ENCODE measurements at regions not wholly inside any gene's neighbourhood (a gene's known extent, or its start where the extent isn't known, plus 50 kb on each side); places are given as distances from the start of the nearest gene placed in this dataset.
"Not testable (repeated sequence)": the region's sequence is repeated elsewhere in the genome, so short reads cannot be mapped to it uniquely, and the experiment has no call there.

DNA sequence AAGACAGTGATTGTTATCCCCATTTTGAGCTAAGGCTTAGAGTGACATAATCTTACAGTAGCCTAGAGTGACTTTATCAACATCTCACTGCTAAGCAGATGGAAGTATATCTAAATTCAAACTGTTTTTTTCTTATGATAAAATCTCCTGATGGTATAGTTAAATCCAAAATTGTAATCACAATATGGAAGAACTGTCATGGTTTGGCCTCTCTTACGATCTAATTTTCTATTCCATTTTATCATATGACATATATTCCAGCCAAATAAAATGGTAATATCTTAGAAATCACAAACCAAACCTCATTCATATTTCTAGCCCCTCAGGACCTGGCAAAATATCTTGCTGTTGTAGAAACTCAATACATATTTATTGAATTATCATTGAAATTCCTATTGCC, 864.7 kb downstream of the SLC6A15 start:
- DNase-seq (no peak), ATAC-seq (no peak)

DNA sequence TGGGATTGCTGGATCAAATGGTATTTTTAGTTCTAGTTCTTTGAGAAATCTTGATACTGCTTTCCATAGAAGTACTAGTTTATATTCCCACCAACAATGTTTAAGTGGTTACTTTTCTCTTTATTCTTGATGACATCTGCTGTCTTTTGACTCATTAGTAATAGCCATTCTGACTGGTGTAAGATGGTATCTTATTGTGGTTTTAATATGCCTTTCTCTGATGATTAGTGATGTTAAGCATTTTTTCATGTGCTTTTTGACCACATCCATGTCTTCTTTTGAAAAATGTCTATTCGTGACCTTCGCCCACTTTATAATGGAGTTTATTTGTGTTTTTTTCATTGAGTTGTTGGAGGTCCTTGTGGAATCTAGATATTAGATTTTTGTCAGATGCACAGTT, 865.7 kb downstream of the SLC6A15 start:
- DNase-seq: no peak
- no peak for ATAC-seq

DNA sequence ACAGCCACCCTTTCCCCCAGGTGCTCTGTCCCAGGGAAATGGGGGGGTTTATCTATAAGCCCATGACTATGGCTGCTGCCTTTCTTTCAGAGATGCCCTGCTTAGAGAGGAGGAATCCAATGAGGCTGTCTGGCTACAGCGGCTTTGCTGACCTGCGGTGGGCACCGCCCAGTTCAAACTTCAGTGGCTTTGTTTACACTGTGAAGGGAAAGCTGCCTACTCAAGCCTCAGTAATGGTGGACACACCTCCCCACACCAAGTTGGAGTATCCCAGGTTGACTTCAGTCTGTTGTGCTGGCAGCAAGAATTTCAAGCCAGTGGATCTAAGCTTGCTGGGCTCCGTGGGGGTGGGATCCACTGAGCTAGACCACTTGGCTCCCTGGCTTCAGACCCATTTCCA, 869.2 kb downstream of the SLC6A15 start:
- DNase-seq: no peak
- ATAC-seq: no peak

DNA sequence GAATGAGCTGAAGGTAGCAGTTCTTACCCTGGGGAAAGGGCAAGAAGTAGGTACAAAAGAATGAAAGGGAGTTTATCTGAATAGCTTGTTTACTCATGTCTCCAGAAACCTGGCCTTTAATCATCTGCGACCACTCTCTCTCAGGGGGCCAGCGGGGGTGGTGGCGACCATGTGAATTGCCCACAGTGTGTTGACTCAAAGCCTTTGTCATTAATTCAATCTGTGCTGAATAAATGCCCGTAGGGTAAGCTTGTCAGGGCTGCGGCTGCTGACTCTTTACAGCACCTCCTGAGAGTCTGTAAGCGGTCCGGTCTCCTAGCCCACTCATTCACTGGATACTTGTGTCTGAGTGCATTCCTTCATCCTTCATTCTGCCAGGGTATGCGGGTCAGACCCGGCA, 874.4 kb downstream of the SLC6A15 start:
- DNase-seq (no peak), ATAC-seq (no peak)

- ATAC-seq (no peak), DNase-seq (no peak)
Measured at GRCh38 chr12:84036912-84037311, 875.7 kb downstream of the SLC6A15 start.

DNA sequence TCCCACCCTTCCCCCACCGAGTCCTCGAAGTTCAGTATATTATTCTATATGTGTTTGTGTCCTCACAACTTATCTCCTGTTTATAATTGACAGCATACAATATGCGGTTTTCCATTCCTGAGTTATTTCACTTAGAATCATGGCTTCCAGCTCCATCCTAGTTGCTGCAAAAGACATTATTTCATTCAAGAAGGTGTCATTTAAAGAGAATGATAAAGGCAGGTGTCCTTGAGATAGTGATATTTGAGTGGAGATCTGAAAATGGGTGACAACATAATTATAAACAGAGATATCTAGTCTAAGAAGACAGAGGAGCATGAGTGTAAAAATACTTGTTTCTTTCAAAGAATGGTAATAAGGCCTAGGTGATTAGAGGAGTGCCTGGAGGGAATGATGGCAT, 876.8 kb downstream of the SLC6A15 start:
- ATAC-seq: no peak

DNA sequence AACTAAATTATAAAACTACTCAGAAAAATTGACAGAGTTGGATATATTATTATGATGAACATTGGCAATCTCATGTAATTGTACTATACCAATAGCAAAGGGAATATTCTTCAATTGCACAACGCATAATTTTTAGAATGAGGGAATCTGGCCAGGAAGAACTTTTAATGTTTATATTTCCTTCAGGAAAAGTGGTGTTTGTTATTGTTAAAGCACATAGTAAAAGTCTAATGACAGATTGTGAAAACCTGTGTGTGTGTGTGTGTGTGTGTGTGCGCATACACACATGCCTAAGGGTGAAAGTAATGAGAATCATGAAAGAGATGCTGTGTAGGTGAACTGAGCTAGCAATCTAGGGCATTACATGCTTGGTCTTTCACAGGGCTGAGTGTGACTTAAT, 877.7 kb downstream of the SLC6A15 start:
- ATAC-seq (no peak), DNase-seq (no peak)

More for the DNA sequence above, 876.8 kb downstream of the SLC6A15 start:
- no peak for DNase-seq

- ATAC-seq: no peak
Measured at GRCh38 chr12:84033162-84033561, 879.4 kb downstream of the SLC6A15 start.

DNA sequence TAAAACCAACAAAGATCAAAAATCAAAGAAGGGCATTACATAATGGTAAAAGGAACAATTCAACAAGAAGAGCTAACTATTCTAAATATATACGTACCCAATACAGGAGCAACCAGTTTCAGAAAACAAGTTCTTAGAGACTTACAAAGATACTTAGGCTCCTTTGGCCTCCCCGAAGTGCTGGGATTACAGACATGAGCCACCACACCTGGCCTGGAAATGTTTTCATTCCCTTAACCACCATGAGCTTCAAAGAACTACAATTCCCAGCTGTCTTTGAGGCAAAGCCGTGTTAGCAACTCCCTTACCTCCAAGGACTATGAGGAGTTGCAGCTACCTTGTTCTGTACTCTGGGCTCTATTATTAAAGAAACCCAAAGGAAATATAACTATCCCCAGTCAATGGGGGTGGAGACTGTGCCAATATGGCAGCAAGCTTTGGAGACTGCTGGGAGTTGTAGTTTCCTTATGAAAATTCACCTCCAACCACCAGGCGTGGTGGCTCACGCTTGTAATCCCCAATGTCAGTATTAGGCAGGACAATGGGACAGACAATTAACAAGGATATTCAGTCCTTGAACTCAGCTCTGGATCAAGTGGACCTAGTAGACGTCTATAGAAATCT, 893.9 kb downstream of the SLC6A15 start:
- not testable (repeated sequence) for ATAC-seq, DNase-seq

More at GRCh38 chr12:84033162-84033561, 879.4 kb downstream of the SLC6A15 start:
- no peak for DNase-seq

DNA sequence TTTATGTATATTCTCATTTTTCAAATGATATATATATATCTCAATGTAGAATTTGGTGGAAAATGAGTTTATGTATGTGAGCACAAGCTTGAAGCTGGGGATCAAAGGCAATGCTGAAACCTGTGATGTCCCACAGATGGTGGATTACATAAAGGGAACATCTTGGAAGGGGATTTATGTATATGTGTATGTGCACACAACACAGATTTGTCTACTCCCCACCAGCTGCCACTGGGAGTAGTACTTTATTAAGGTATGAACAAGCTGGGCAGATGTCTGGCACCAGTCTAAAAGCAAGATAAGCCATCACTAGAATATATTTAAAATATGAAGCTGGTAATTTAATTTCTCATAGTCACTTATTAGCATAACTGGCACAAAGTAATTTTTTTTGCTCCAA, 895.6 kb downstream of the SLC6A15 start:
- no peak for ATAC-seq
- DNase-seq: no peak

DNA sequence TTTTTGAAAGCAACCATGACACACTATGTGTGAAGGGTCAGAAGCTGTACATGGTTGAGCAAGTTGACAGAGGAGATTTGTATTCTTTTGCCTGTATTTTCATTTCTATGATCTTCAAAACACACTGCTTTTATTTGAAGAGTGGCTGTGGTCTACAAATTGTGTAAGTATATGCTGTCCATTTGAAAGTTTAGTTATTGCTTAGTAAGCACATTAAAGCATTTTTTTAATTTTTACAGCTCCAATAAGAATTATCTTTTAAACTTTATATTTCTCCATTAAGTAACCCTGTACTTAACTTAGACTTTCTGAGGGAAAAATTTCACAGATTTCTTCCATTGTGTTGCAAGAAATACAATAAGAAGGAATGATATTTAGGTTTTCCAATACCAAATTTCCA, 915.2 kb downstream of the SLC6A15 start:
- ATAC-seq (no peak), DNase-seq (no peak)

- ATAC-seq (no peak), DNase-seq (no peak)
Measured at GRCh38 chr12:83996671-83997070, 915.9 kb downstream of the SLC6A15 start.

GRCh38 chr12:83985084-83985483, 927.5 kb downstream of the SLC6A15 start:
- DNase-seq: no peak
- ATAC-seq: no peak

GRCh38 chr12:83980398-83980797, 932.2 kb downstream of the SLC6A15 start:
- DNase-seq (no peak), ATAC-seq (no peak)

DNA sequence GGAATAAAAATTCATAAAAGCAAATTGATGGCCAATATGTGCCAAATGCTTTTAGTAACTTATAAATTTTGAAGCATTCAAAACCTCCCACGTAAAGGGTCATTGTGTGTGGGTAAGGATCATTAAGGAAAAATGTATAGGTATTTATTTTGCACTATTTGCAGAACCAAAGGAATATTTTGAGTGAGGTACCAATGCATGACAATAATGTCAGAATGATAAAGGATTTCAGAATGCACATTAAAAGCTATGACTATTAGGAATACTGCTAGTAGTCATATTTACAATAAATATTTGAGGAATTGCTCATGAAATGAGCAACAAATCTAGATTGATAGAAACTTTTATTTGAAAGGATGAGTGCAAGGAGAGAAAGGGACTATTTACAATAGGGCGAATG, 932.8 kb downstream of the SLC6A15 start:
- DNase-seq (no peak), ATAC-seq (no peak)

DNA sequence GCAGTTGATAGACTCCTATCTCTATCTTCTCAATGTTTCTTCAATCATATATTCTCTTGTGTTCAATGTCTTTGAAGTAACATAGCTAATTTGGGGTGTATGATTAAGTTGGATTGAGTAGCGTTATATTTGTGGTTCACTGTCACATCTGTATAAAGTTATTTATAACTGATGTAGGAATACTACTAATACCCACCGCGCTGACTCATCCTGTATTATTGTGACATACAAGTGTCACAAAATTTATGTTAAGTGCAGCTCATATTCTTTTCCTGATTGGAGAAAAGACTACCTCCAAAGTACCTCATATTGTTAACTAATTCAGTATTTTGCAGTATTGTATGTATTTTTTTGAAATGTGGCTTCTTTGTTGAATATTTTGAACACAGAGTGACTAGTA, 940.8 kb downstream of the SLC6A15 start:
- DNase-seq (no peak), ATAC-seq (no peak)

- ATAC-seq (no peak), DNase-seq (no peak)
Measured at GRCh38 chr12:83960767-83961166, 951.8 kb downstream of the SLC6A15 start.

- no peak for ATAC-seq
- DNase-seq: no peak
Measured at GRCh38 chr12:83958997-83959396, 953.6 kb downstream of the SLC6A15 start.

DNA sequence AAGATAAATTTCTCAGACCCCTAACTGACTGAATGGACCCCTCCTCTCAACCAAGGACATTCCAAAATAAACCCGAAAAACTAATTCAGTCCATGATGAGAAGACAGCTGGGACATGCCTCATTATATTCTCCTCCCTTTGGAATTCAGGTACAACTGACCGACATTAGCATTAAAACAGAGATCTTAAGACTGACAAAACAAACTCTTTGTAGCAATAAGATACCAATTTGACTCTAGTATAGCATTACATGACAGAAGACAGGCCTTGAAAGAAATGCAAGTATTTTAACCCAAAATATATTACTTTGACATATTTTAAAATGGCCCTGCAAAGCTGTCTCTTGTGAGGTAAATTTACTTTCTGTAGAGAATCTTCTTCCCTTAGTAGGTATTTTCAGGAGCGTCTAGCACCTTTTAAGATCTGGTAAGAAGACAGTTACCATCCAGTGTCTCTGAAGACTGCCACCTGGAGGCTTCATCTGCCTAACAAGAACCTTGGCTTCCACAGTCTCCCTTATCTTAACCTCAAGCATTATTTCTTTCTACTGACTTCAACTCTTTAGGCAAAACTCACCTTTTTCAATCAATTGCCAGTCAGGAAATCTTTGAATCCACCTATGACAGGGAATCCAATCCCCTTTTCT, 957.5 kb downstream of the SLC6A15 start:
- ATAC-seq (no peak), DNase-seq (no peak)

DNA sequence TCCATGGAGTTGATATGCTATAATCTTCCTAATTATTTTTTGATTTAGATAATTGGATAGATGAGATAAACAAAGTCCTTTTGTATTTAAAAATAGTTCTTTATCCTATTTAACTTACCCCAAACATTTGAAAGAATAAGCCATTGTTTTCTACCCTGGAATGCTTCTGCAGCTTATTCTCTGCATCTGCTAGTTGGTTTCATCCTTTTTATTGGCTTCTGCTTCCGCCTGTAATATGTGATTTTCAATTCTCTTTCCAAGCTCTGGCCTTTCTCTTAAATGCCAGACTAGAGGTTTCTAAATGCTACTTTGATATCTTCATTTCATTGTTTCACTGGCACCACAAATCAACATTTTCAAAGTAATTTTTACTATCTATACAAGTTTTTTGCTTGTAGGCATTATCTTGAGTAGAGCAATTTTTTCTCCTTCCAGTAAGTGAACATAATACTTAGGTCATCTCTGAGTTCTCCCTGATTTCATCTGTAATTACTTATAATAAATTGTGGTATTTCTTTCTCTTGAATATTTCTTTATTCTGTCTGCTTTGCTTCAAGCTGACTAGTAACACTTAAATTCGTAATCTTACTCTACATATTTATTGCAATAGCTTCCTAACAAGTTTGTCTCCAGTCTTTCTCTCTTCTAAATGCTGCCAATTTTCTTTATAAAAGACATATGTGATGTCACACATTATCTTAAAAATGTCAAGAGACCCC, 958.4 kb downstream of the SLC6A15 start:
- DNase-seq (no peak), ATAC-seq (no peak)

DNA sequence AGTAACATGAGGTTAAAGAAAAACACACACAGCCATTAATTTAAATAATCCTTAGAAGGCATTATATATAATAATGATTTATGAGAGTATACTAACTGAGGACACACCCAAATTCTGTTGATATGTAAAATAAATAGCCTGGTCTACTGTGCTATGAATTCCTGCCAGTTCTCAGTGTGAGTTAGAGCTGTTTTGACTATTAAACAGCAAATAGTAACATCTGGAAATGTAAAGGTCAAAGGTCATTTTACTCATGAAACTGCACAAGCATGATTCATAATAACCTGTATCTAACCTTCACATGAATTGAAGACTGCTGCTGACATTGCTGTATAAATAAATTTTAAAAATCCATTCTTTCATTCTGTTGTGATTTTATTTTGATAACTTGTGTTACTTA, 966.7 kb downstream of the SLC6A15 start:
- ATAC-seq: no peak

DNA sequence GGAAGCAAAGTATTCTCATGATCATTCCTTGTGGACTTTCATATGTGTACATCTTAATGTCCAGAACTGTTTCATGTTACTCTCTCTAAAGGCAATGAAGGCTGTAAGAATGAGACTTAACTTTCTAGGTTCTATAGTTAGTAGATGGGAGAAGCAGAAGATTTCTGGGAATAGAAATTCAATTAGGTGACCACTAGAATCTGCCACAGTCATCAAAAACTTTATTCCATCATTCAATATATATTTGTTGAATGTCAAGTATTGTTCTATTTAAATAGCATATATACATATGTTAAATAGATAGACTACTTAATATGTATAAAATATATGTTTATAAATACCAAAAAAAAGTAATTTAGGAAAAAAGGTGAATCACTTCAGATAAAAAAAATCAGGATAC, 972.9 kb downstream of the SLC6A15 start:
- ATAC-seq (no peak), DNase-seq (no peak)

More for the DNA sequence above, 966.7 kb downstream of the SLC6A15 start:
- DNase-seq: no peak

GRCh38 chr12:83933615-83934014, 979.0 kb downstream of the SLC6A15 start:
- ATAC-seq (no peak), DNase-seq (no peak)

- ATAC-seq (no peak), DNase-seq (no peak)
Measured at GRCh38 chr12:83932011-83932410, 980.6 kb downstream of the SLC6A15 start.
